ENCODE measurements at regions not wholly inside any gene's neighbourhood (a gene's known extent, or its start where the extent isn't known, plus 50 kb on each side); places are given as distances from the start of the nearest gene placed in this dataset.

DNA sequence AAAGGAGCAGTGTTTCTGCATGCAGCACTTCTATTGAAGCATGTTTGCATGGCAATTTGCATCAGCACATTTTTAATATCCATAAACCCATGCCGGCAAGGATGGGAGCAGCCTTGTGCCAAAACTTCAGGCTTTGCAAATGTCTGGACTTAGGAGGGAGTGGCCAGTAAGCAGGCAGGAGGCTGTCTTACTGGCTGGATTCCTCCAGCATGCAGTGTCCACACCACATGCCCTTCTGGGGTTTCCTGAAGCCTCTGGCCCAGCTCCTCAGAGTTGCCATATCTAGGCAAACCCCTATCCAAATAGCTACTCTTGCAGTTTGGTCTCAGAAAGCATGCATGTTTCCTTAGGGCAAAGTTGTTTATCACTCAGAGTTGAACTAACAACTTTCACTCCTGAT is 139.1 kb upstream of the MRPS22 start:
- no peak overlapping the region for H3K27ac ChIP-seq (ENCODE audit: extremely low read length, insufficient read depth, low read length)
- intact Hi-C loops (cut with micrococcal nuclease; ENCODE audit: unreplicated experiment), result loop anchor here (10.0 kb wide), 1 partner anchor 120 kb away; no protein-coding TSS in a partner anchor
- CTCF ChIA-PET (ENCODE audit: low intra/inter-chr PET ratio, low total read pairs), result no interaction called here

More for the DNA sequence above, 139.1 kb upstream of the MRPS22 start:
- in situ Hi-C loops (cut with HindIII; ENCODE audit: extremely low pct_ligation_motif_present, low pct_unique_long_range_greater_than_20kb), result loop anchor here (5.0 kb wide), 2 partner anchors 97 to 267 kb away; no protein-coding TSS in a partner anchor
- DNase-seq (ENCODE audit: low spot score) (no peak), ATAC-seq (no peak), FAIRE-seq (no peak)
- H3K9me3 ChIP-seq (ENCODE audit: low read length), result no peaks in the 10 kb centered on the region
- no peaks in the 10 kb centered on the region for H3K36me3 ChIP-seq (replicated peaks in 1 of 2; ENCODE audit: control insufficient read depth in 1 of 2, insufficient read depth in 2 of 2, low read length in 2 of 2)
- no peak overlapping the region for H2AFZ ChIP-seq (ENCODE audit: low read length)
- WGBS (ENCODE audit: low lambda C conversion rate), result 0% methylated on average over 1 of the region's 1 CpG
- POLR2A ChIA-PET, result no interaction called here
- H3K4me3 ChIP-seq (replicated peaks in 1 of 3; ENCODE audit: insufficient read depth in 1 of 3, low read depth in 2 of 3, low read length in 3 of 3), result no peak overlapping the region
- H3K9ac ChIP-seq (ENCODE audit: insufficient read depth, low read depth, low read length), result no peak overlapping the region
- TF ChIP-seq ZNF660 (CRISPR knock-in tag; IDR thresholded peaks at IDR 0.05; ENCODE audit: borderline replicate concordance, low read depth), result no peak
- no peak for TF ChIP-seq ZNF670 (CRISPR knock-in tag; IDR thresholded peaks at IDR 0.05; ENCODE audit: borderline replicate concordance)
- TF ChIP-seq GABPA (IDR thresholded peaks at IDR 0.05; ENCODE audit: low read depth, low read length), result no peak
- no peak for TF ChIP-seq GABPA (CRISPR knock-in tag; IDR thresholded peaks at IDR 0.05; ENCODE audit: low read depth)
- no peak for TF ChIP-seq ZMAT3 (CRISPR knock-in tag; conservative IDR thresholded peaks at IDR 0.05)
- no peak for TF ChIP-seq LRRFIP1 (CRISPR knock-in tag; conservative IDR thresholded peaks at IDR 0.05)
- TF ChIP-seq, protein P1, sequence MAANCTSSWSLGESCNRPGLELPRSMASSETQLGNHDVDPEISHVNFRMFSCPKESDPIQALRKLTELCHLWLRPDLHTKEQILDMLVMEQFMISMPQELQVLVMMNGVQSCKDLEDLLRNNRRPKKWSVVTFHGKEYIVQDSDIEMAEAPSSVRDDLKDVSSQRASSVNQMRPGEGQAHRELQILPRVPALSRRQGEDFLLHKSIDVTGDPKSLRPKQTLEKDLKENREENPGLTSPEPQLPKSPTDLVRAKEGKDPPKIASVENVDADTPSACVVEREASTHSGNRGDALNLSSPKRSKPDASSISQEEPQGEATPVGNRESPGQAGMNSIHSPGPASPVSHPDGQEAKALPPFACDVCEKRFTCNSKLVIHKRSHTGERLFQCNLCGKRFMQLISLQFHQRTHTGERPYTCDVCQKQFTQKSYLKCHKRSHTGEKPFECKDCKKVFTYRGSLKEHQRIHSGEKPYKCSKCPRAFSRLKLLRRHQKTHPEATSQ (CRISPR knock-in tag; IDR thresholded peaks at IDR 0.05; ENCODE audit: borderline replicate concordance), result no peak
- no peak for TF ChIP-seq ZZZ3 (CRISPR knock-in tag; IDR thresholded peaks at IDR 0.05; ENCODE audit: borderline replicate concordance)
- TF ChIP-seq KDM5B (CRISPR knock-in tag; IDR thresholded peaks at IDR 0.05; ENCODE audit: borderline replicate concordance), result no peak
- no peak for TF ChIP-seq ZNF160 (CRISPR knock-in tag; IDR thresholded peaks at IDR 0.05)
- TF ChIP-seq ATF7-NPFF (CRISPR knock-in tag; IDR thresholded peaks at IDR 0.05; ENCODE audit: low read depth), result no peak
- no peak for TF ChIP-seq GFI1 (CRISPR knock-in tag; IDR thresholded peaks at IDR 0.05; ENCODE audit: borderline replicate concordance)
- no peak for TF ChIP-seq NR2F6 (IDR thresholded peaks at IDR 0.05)
- no peak for TF ChIP-seq NR2F6 (CRISPR knock-in tag; IDR thresholded peaks at IDR 0.05)
- no peak for TF ChIP-seq TBL1XR1 (IDR thresholded peaks at IDR 0.05; ENCODE audit: borderline replicate concordance, low read length, partially characterized antibody)
- TF ChIP-seq NKX3-1 (CRISPR knock-in tag; IDR thresholded peaks at IDR 0.05), result no peak
- no peak for TF ChIP-seq ZNF572 (CRISPR knock-in tag; IDR thresholded peaks at IDR 0.05)
- TF ChIP-seq PLSCR1 (CRISPR knock-in tag; IDR thresholded peaks at IDR 0.05; ENCODE audit: borderline replicate concordance), result no peak
- TF ChIP-seq, protein P2, sequence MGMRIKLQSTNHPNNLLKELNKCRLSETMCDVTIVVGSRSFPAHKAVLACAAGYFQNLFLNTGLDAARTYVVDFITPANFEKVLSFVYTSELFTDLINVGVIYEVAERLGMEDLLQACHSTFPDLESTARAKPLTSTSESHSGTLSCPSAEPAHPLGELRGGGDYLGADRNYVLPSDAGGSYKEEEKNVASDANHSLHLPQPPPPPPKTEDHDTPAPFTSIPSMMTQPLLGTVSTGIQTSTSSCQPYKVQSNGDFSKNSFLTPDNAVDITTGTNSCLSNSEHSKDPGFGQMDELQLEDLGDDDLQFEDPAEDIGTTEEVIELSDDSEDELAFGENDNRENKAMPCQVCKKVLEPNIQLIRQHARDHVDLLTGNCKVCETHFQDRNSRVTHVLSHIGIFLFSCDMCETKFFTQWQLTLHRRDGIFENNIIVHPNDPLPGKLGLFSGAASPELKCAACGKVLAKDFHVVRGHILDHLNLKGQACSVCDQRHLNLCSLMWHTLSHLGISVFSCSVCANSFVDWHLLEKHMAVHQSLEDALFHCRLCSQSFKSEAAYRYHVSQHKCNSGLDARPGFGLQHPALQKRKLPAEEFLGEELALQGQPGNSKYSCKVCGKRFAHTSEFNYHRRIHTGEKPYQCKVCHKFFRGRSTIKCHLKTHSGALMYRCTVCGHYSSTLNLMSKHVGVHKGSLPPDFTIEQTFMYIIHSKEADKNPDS (CRISPR knock-in tag; IDR thresholded peaks at IDR 0.05), result no peak
- no peaks in the 10 kb centered on the region for H3K27me3 ChIP-seq (ENCODE audit: control insufficient read depth in 1 of 2, insufficient read depth in 2 of 2, low read length in 2 of 2)
- H3K4me2 ChIP-seq (ENCODE audit: low read depth, low read length), result no peak overlapping the region
- no peaks in the 10 kb centered on the region for H4K20me1 ChIP-seq (ENCODE audit: insufficient read depth, low read length)
- BruUV-seq (replicated peaks), result no TSS peak
- no peaks in the 10 kb centered on the region for H3K4me1 ChIP-seq (ENCODE audit: insufficient read depth, low read length)
- H3K79me2 ChIP-seq (ENCODE audit: insufficient read depth, low read length), result no peaks in the 10 kb centered on the region
